Activated CD4-positive, alpha-beta T cell treated with anti-CD3 and anti-CD28 coated beads for 36 hours (primary cell): ENCODE measurements at regions not wholly inside any gene's neighbourhood (a gene's known extent, or its start where the extent isn't known, plus 50 kb on each side); places are given as distances from the start of the nearest gene placed in this dataset.

Experiments
- ATAC-seq: fragments of 200-7000 bp; cut with Tn5 transposase; one replicate; pipeline ENCODE4 v1.10.0; 2021; ENCODE audit warnings: mild to moderate bottlenecking, moderate library complexity
- CTCF ChIA-PET: fragments of 350-600 bp; sonication (Branson Sonifier 250); formaldehyde crosslinking; loops from one replicate; lab custom pipeline; 2021; ENCODE audit warnings: antibody characterized with exemption; lab: Charles Lee
- POLR2A ChIA-PET: fragments of 350-600 bp; sonication (Branson Sonifier 250); formaldehyde crosslinking; loops from one replicate; lab custom pipeline; 2021; ENCODE audit warnings: antibody characterized with exemption, inconsistent platforms; lab: Charles Lee
- DNase-seq: peaks from one replicate; pipeline ENCODE4 v3.0.0-alpha.2; 2020
- H3K27ac Mint-ChIP-seq: one replicate; pipeline ENCODE4 v1.8.0; 2021; ENCODE audit warnings: mixed read lengths
- H3K27me3 Mint-ChIP-seq: one replicate; pipeline ENCODE4 v1.8.0; 2021; ENCODE audit warnings: mixed read lengths
- H3K36me3 Mint-ChIP-seq: one replicate; pipeline ENCODE4 v1.8.0; 2021; ENCODE audit warnings: low read depth, mixed read lengths
- H3K4me1 Mint-ChIP-seq: one replicate; pipeline ENCODE4 v1.8.0; 2021; ENCODE audit warnings: mixed read lengths
- H3K4me3 Mint-ChIP-seq: one replicate; pipeline ENCODE4 v1.8.0; 2021; ENCODE audit warnings: mild to moderate bottlenecking, moderate library complexity, mixed read lengths
- H3K9me3 Mint-ChIP-seq: one replicate; pipeline ENCODE4 v1.8.0; 2021; ENCODE audit warnings: low read depth, mixed read lengths
- intact Hi-C, 2 experiments: fragments of 100-400 bp; cut with DNase I in 1 of 2; cut with micrococcal nuclease in 1 of 2; formaldehyde crosslinking; loops; one replicate each; pipeline versions ENCODE4 v1.14.2 to v1.15.1; 2022 to 2024; cut with DNase I, micrococcal nuclease

- Mint-ChIP-seq H3K27ac (no peak overlapping the region), H3K4me3 (no peak overlapping the region), H3K4me1 (peaks cover 85% of the 10 kb centered on the region), H3K9me3 (no peaks in the 10 kb centered on the region), H3K27me3 (no peaks in the 10 kb centered on the region), H3K36me3 (peaks cover 4% of the 10 kb centered on the region)
- intact Hi-C loops: no loop called here
- ATAC-seq: no peak
- no peak for DNase-seq
- CTCF ChIA-PET: interaction anchor here (0.8 to 1.1 kb wide), 2 partner anchors 12 to 257 kb away, joined by 3 read pairs; no protein-coding TSS in a partner anchor
- POLR2A ChIA-PET: no interaction called here
Measured at GRCh38 chr2:74036010-74036409, 51.3 kb downstream of the TET3 start.

- Mint-ChIP-seq H3K27ac (peak overlapping the region; percentile 65), H3K4me3 (no peak overlapping the region), H3K36me3 (peaks cover 4% of the 10 kb centered on the region), H3K27me3 (no peaks in the 10 kb centered on the region), H3K4me1 (peaks cover 83% of the 10 kb centered on the region), H3K9me3 (no peaks in the 10 kb centered on the region)
- DNase-seq: no peak
- ChIA-PET CTCF (interaction anchor here (0.8 to 1.1 kb wide), 2 partner anchors 11 to 257 kb away, joined by 3 read pairs; no protein-coding TSS in a partner anchor), POLR2A (no interaction called here)
- ATAC-seq: no peak
- intact Hi-C loops: no loop called here
Measured at GRCh38 chr2:74036450-74037195, 51.9 kb downstream of the TET3 start.

GRCh38 chr2:74037379-74037860, 52.7 kb downstream of the TET3 start:
- H3K36me3 Mint-ChIP-seq: peaks cover 4% of the 10 kb centered on the region
- CTCF ChIA-PET: no interaction called here
- peaks cover 76% of the 10 kb centered on the region for H3K4me1 Mint-ChIP-seq
- no peak for DNase-seq
- POLR2A ChIA-PET: no interaction called here
- ATAC-seq: no peak
- H3K27ac Mint-ChIP-seq: no peak overlapping the region
- H3K4me3 Mint-ChIP-seq: no peak overlapping the region
- H3K9me3 Mint-ChIP-seq: no peaks in the 10 kb centered on the region
- no peaks in the 10 kb centered on the region for H3K27me3 Mint-ChIP-seq
- intact Hi-C loops: no loop called here

DNA sequence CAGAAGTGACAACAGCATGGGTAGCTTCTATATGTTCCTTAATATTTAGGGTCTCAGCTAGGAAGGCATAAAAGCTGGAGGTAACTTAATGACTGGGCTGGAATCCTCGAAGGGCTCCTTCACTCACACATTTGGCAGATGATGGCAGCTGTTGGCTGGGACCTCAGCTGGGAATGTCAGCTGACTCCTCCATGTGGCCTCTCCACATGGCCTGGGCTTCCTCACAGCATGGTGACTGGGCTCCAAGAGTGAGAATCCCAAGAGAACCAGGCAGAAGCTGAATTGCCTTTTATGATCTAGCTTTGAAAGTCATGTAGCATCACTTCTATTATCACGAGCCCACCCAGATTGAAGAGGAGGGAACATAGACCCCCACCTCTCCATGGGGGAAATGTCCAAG, 54.9 kb downstream of the TET3 start:
- ChIA-PET CTCF (interaction anchor here (0.6 to 2.1 kb wide), 3 partner anchors 13 to 473 kb away, joined by 3 to 6 read pairs (median 4); no protein-coding TSS in a partner anchor), POLR2A (interaction anchor here (0.6 kb wide), 2 partner anchors 8 to 9 kb away, joined by 4 read pairs; no protein-coding TSS in a partner anchor)
- H3K4me3 Mint-ChIP-seq: no peak overlapping the region
- intact Hi-C loops: no loop called here
- no peak overlapping the region for H3K27ac Mint-ChIP-seq
- peaks cover 4% of the 10 kb centered on the region for H3K36me3 Mint-ChIP-seq
- no peaks in the 10 kb centered on the region for H3K27me3 Mint-ChIP-seq
- H3K9me3 Mint-ChIP-seq: no peaks in the 10 kb centered on the region
- peaks cover 70% of the 10 kb centered on the region for H3K4me1 Mint-ChIP-seq
- ATAC-seq (no peak), DNase-seq (no peak)

GRCh38 chr2:74041182-74041581, 56.5 kb downstream of the TET3 start:
- Mint-ChIP-seq H3K27me3 (no peaks in the 10 kb centered on the region), H3K9me3 (no peaks in the 10 kb centered on the region), H3K27ac (no peak overlapping the region), H3K4me1 (peaks cover 73% of the 10 kb centered on the region), H3K36me3 (peaks cover 4% of the 10 kb centered on the region), H3K4me3 (no peak overlapping the region)
- POLR2A ChIA-PET: no interaction called here
- no peak for DNase-seq
- CTCF ChIA-PET: interaction anchor here (0.6 to 2.1 kb wide), 4 partner anchors 39 to 1061 kb away, joined by 3 to 6 read pairs (median 4); no protein-coding TSS in a partner anchor
- intact Hi-C loops: no loop called here
- ATAC-seq: no peak

- Mint-ChIP-seq H3K27me3 (no peaks in the 10 kb centered on the region), H3K27ac (no peak overlapping the region), H3K4me1 (peaks cover 68% of the 10 kb centered on the region), H3K36me3 (peaks cover 4% of the 10 kb centered on the region), H3K4me3 (no peak overlapping the region), H3K9me3 (no peaks in the 10 kb centered on the region)
- ChIA-PET POLR2A (no interaction called here), CTCF (interaction anchor here (0.6 to 1.2 kb wide), 5 partner anchors 10 to 271 kb away, joined by 3 to 4 read pairs (median 3); no protein-coding TSS in a partner anchor)
- DNase-seq: no peak
- ATAC-seq: no peak
- intact Hi-C loops: no loop called here
Measured at GRCh38 chr2:74041726-74042125, 57.0 kb downstream of the TET3 start.

- intact Hi-C loops: no loop called here
Measured at GRCh38 chr2:74042606-74043005, 57.9 kb downstream of the TET3 start.

DNA sequence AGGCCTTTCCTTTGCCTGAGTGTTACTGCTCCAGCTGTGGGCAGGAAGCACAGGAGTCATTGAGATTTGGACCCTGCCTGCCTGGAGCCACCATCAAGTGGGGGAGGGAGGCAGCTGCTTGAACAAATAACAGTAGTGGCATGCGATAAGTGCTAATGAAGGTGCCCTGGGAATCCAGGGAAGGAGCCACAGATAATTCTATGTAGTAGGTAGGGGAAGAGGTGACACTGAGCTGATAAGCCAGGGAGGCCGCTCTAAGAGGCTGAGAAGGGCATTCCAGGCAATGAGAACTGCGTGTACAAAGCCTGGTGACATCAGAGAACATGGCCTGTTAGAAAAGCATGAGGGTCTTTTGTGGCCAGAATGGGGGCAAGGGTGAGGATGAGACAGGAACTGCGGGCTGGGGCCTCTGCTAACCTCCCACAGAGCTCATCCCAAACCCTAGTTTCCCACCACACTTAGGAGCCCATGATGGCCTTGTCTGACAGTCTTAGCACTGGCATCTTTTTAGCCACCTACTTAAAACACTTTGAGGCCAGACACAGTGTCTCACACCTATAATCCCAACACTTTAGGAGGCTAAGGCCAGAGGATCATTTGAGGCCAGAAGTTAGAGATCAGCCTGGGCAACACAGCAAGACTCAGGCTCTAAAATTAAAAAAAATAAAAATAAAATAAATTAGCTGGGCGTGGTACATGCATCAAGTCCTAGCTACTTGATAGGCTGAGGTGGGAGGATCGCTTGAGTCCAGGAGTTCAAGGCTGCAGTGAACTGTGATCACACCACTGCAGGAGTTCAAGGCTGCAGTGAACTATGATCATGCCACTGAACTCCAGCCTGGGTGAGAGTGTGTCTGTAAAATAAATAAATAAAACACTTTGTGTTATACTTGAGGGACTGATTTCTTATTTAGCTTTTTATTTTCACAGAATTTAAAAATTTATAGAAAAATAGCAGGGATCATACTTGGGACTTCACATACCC, 58.9 kb downstream of the TET3 start:
- no peak for ATAC-seq
- H3K4me1 Mint-ChIP-seq: peaks cover 50% of the 10 kb centered on the region
- no peaks in the 10 kb centered on the region for H3K9me3 Mint-ChIP-seq
- H3K36me3 Mint-ChIP-seq: peaks cover 18% of the 10 kb centered on the region
- no peak overlapping the region for H3K4me3 Mint-ChIP-seq
- CTCF ChIA-PET: interaction anchor here (0.8 kb wide), 1 partner anchor 57 kb away, joined by 3 read pairs; no protein-coding TSS in a partner anchor
- H3K27me3 Mint-ChIP-seq: no peaks in the 10 kb centered on the region
- intact Hi-C loops: no loop called here
- POLR2A ChIA-PET: no interaction called here
- peak overlapping the region; percentile 29 for H3K27ac Mint-ChIP-seq
- DNase-seq: no peak

More at GRCh38 chr2:74042606-74043005, 57.9 kb downstream of the TET3 start:
- no peak for DNase-seq
- H3K4me3 Mint-ChIP-seq: no peak overlapping the region
- H3K4me1 Mint-ChIP-seq: peaks cover 59% of the 10 kb centered on the region
- peak overlapping the region; percentile 3 for H3K27ac Mint-ChIP-seq
- no peaks in the 10 kb centered on the region for H3K27me3 Mint-ChIP-seq
- H3K9me3 Mint-ChIP-seq: no peaks in the 10 kb centered on the region
- CTCF ChIA-PET: interaction anchor here (0.7 to 1.2 kb wide), 2 partner anchors 9 to 146 kb away, joined by 3 read pairs; no protein-coding TSS in a partner anchor
- POLR2A ChIA-PET: no interaction called here
- H3K36me3 Mint-ChIP-seq: peaks cover 9% of the 10 kb centered on the region
- no peak for ATAC-seq

- DNase-seq (no peak), ATAC-seq (peak; percentile 58)
- peaks cover 40% of the 10 kb centered on the region for H3K4me1 Mint-ChIP-seq
- no peaks in the 10 kb centered on the region for H3K27me3 Mint-ChIP-seq
- H3K4me3 Mint-ChIP-seq: no peak overlapping the region
- ChIA-PET CTCF (no interaction called here), POLR2A (no interaction called here)
- peaks cover 22% of the 10 kb centered on the region for H3K36me3 Mint-ChIP-seq
- H3K9me3 Mint-ChIP-seq: no peaks in the 10 kb centered on the region
- peak overlapping the region; percentile 53 for H3K27ac Mint-ChIP-seq
- intact Hi-C loops: no loop called here
Measured at GRCh38 chr2:74044999-74045398, 60.3 kb downstream of the TET3 start.

- Mint-ChIP-seq H3K36me3 (peaks cover 20% of the 10 kb centered on the region), H3K4me1 (peaks cover 36% of the 10 kb centered on the region), H3K27ac (peak overlapping the region; percentile 53), H3K9me3 (no peaks in the 10 kb centered on the region), H3K4me3 (no peak overlapping the region), H3K27me3 (no peaks in the 10 kb centered on the region)
- no peak for DNase-seq
- ATAC-seq: no peak
- POLR2A ChIA-PET: no interaction called here
- intact Hi-C loops: no loop called here
- CTCF ChIA-PET: no interaction called here
Measured at GRCh38 chr2:74045454-74045853, 60.7 kb downstream of the TET3 start.

DNA sequence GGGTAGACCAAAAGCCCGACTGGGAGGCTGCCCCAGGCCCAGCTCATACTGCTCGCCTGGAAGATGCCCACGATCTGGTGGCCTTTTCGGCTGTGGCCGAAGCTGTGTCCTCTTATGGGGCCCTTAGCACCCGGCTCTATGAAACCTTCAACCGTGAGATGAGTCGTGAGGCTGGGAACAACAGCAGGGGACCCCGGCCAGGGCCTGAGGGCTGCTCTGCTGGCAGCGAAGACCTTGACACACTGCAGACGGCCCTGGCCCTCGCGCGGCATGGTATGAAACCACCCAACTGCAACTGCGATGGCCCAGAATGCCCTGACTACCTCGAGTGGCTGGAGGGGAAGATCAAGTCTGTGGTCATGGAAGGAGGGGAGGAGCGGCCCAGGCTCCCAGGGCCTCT, 61.7 kb downstream of the TET3 start:
- intact Hi-C loops: no loop called here
- CTCF ChIA-PET: no interaction called here

More for the DNA sequence above, 61.7 kb downstream of the TET3 start:
- no peak overlapping the region for H3K4me3 Mint-ChIP-seq
- POLR2A ChIA-PET: no interaction called here
- H3K4me1 Mint-ChIP-seq: peaks cover 33% of the 10 kb centered on the region
- no peaks in the 10 kb centered on the region for H3K9me3 Mint-ChIP-seq
- no peak overlapping the region for H3K27ac Mint-ChIP-seq
- DNase-seq: no peak
- H3K27me3 Mint-ChIP-seq: no peaks in the 10 kb centered on the region
- no peak for ATAC-seq
- H3K36me3 Mint-ChIP-seq: peaks cover 20% of the 10 kb centered on the region
